HepG2 (cell line): ENCODE measurements at regions not wholly inside any gene's neighbourhood (a gene's known extent, or its start where the extent isn't known, plus 50 kb on each side); places are given as distances from the start of the nearest gene placed in this dataset.

Source experiments
- ATAC-seq: fragments of 200-7000 bp; cut with Tn5 transposase; 3 replicates; pipeline ENCODE4 v1.9.1; 2020; ENCODE audit warnings: mild to moderate bottlenecking, moderate library complexity
- BruUV-seq: library from RNA; stranded (reverse); fragments of 400-500 nt; replicated peaks from 2 replicates; lab custom pipeline; 2021; lab: Mats Ljungman, UMichigan
- CTCF ChIA-PET: fragments of 300-600 bp; formaldehyde crosslinking; extraction: SDS; loops from one replicate; lab custom pipeline; 2021; ENCODE audit warnings: low total read pairs, inconsistent platforms, low intra/inter-chr PET ratio; lab: Yijun Ruan, JAX
- POLR2A ChIA-PET: fragments of 350-600 bp; sonication (Branson Sonifier 250); formaldehyde crosslinking; loops from one replicate; lab custom pipeline; 2020; ENCODE audit warnings: antibody characterized with exemption, inconsistent platforms; lab: Yijun Ruan, JAX
- DNase-seq: peaks from one replicate; pipeline ENCODE4 v3.0.0-alpha.2; 2015; ENCODE audit warnings: low spot score
- FAIRE-seq: peaks from 3 replicates; lab custom pipeline; 2011; peaks lifted over from hg19 to GRCh38; lab: Jason Lieb, UNC
- H2AFZ ChIP-seq: one replicate; pipeline ENCODE4 v1.6.1; 2011; ENCODE audit warnings: low read length, inconsistent platforms
- H3K27ac ChIP-seq: fragments of 300-600 bp; 3 replicates; pipeline ENCODE4 v1.8.0; 2011; ENCODE audit warnings: mixed run types, mild to moderate bottlenecking, mixed read lengths, low read length, inconsistent platforms; ENCODE audit not compliant: insufficient read depth; ENCODE audit errors: extremely low read length
- H3K27me3 ChIP-seq, 2 experiments: fragments of 200-600 bp in 1 of 2; 2 replicates in 1 of 2; 3 replicates in 1 of 2; pipeline versions ENCODE4 v1.6.0 to v1.8.0; 2011; ENCODE audit warnings: low read length in 2 of 2, mild to moderate bottlenecking in 2 of 2, moderate library complexity in 2 of 2, inconsistent platforms in 1 of 2; ENCODE audit not compliant: insufficient read depth in 2 of 2, control insufficient read depth in 1 of 2
- H3K36me3 ChIP-seq, 2 experiments: fragments of 200-600 bp in 1 of 2; replicated peaks in 1 of 2; 2 replicates in 1 of 2; 3 replicates in 1 of 2; pipeline versions ENCODE4 v1.5.1 to v1.8.0; 2011; ENCODE audit warnings: low read length in 2 of 2, inconsistent platforms in 1 of 2; ENCODE audit not compliant: insufficient read depth in 2 of 2, control insufficient read depth in 1 of 2
- H3K4me1 ChIP-seq: 2 replicates; pipeline ENCODE4 v1.5.1; 2012; ENCODE audit warnings: low read length, inconsistent platforms; ENCODE audit not compliant: insufficient read depth
- H3K4me2 ChIP-seq: 2 replicates; pipeline ENCODE4 v1.6.0; 2011; ENCODE audit warnings: low read depth, low read length, inconsistent platforms
- H3K4me3 ChIP-seq, 3 experiments: fragments of 200-600 bp in 1 of 3; sonication (generic), shearing (Covaris generic) in 1 of 3; replicated peaks in 1 of 3; 2 replicates each; pipeline ENCODE4 v1.5.1; 2011 to 2016; ENCODE audit warnings: low read length in 3 of 3, inconsistent platforms in 2 of 3, low read depth in 2 of 3, mild to moderate bottlenecking in 2 of 3, control low read depth in 1 of 3, mixed read lengths in 1 of 3; ENCODE audit not compliant: insufficient read depth in 1 of 3
- H3K79me2 ChIP-seq: one replicate; pipeline ENCODE4 v1.6.1; 2011; ENCODE audit warnings: low read length, inconsistent platforms; ENCODE audit not compliant: insufficient read depth
- H3K9ac ChIP-seq: 2 replicates; pipeline ENCODE4 v1.6.0; 2011; ENCODE audit warnings: mild to moderate bottlenecking, low read depth, low read length, inconsistent platforms; ENCODE audit not compliant: insufficient read depth
- H3K9me3 ChIP-seq: 2 replicates; pipeline ENCODE4 v1.5.1; 2012; ENCODE audit warnings: mild to moderate bottlenecking, low read length
- H4K20me1 ChIP-seq: 2 replicates; pipeline ENCODE4 v1.6.0; 2011; ENCODE audit warnings: inconsistent platforms, mild to moderate bottlenecking, low read length, moderate library complexity; ENCODE audit not compliant: insufficient read depth
- CCDC6 ChIP-seq: sonication (generic); formaldehyde crosslinking; IDR thresholded peaks from 2 replicates; pipeline ENCODE4 v1.8.1; 2022; ENCODE audit warnings: mild to moderate bottlenecking, missing genetic modification reagents, moderate library complexity
- CEBPG ChIP-seq: IDR thresholded peaks from 2 replicates; pipeline ENCODE4 v1.6.1; 2016
- CENPX ChIP-seq: sonication (generic); formaldehyde crosslinking; IDR thresholded peaks from 2 replicates; pipeline ENCODE4 v1.9.0; 2021; ENCODE audit warnings: mild to moderate bottlenecking, missing genetic modification reagents, moderate library complexity
- GABPA ChIP-seq, 2 experiments: IDR thresholded peaks; 2 replicates each; pipeline ENCODE4 v1.6.1; 2011 to 2016; ENCODE audit warnings: low read depth in 2 of 2, low read length in 1 of 2, missing biosample characterization in 1 of 2, missing genetic modification characterization in 1 of 2
- HMGXB4 ChIP-seq, 2 experiments: sonication (generic) in 1 of 2; formaldehyde crosslinking in 1 of 2; IDR thresholded peaks; 2 replicates each; pipeline versions ENCODE4 v1.4.0 to v1.6.1; 2018 to 2020; ENCODE audit warnings: missing genetic modification reagents in 2 of 2, borderline replicate concordance in 1 of 2, low read depth in 1 of 2, mild to moderate bottlenecking in 1 of 2, missing biosample characterization in 1 of 2
- NR1H2 ChIP-seq: sonication (generic); formaldehyde crosslinking; IDR thresholded peaks from 2 replicates; pipeline ENCODE4 v1.8.1; 2022; ENCODE audit warnings: low read depth, missing genetic modification reagents, borderline replicate concordance
- SIX4 ChIP-seq: sonication (generic); formaldehyde crosslinking; IDR thresholded peaks from 2 replicates; pipeline ENCODE4 v1.4.0; 2020; ENCODE audit warnings: missing genetic modification reagents
- SOX13 ChIP-seq, 3 experiments: fragments of 450-650 bp in 1 of 3; sonication (generic) in 1 of 3; formaldehyde crosslinking in 1 of 3; IDR thresholded peaks in 2 of 3; conservative IDR thresholded peaks in 1 of 3; 2 replicates each; pipeline versions ENCODE4 v1.5.0 to v1.6.1; 2016 to 2020; ENCODE audit warnings: antibody characterized with exemption in 1 of 3, mild to moderate bottlenecking in 1 of 3, missing compliant biosample characterization in 1 of 3, missing genetic modification reagents in 1 of 3, moderate library complexity in 1 of 3
- TERF1 ChIP-seq: sonication (generic); formaldehyde crosslinking; IDR thresholded peaks from 2 replicates; pipeline ENCODE4 v1.8.0; 2022; ENCODE audit warnings: mild to moderate bottlenecking, missing genetic modification reagents, moderate library complexity
- THAP11 ChIP-seq: IDR thresholded peaks from 2 replicates; pipeline ENCODE4 v1.6.1; 2016; ENCODE audit warnings: missing biosample characterization, missing genetic modification reagents
- ZNF589 ChIP-seq: sonication (generic); formaldehyde crosslinking; conservative IDR thresholded peaks from 2 replicates; pipeline ENCODE4 v1.8.0; 2022; ENCODE audit warnings: mild to moderate bottlenecking, moderate library complexity, missing genetic modification reagents
- ZNF792 ChIP-seq: IDR thresholded peaks from 2 replicates; pipeline ENCODE4 v1.6.1; 2016
- ZNF850 ChIP-seq: sonication (generic); formaldehyde crosslinking; conservative IDR thresholded peaks from 2 replicates; pipeline ENCODE4 v1.9.0; 2021; ENCODE audit warnings: mild to moderate bottlenecking, missing genetic modification reagents
- WGBS: methylation state at CpG from one replicate; pipeline ENCODE4 v1.1.6; 2017; ENCODE audit warnings: low lambda C conversion rate; 5-methylcytosine and 5-hydroxymethylcytosine counted together
- in situ Hi-C: cut with HindIII; loops from 2 replicates; pipeline ENCODE4 v1.10.0; 2017; ENCODE audit warnings: low pct_unique_long_range_greater_than_20kb; ENCODE audit not compliant: extremely low pct_ligation_motif_present
- intact Hi-C: fragments of 100-400 bp; cut with micrococcal nuclease; formaldehyde crosslinking; loops from one replicate; pipeline ENCODE4 v1.10.0; 2022; ENCODE audit not compliant: unreplicated experiment
- TF ChIP-seq, protein P1 (sequence below): sonication (generic); formaldehyde crosslinking; IDR thresholded peaks from 2 replicates; pipeline ENCODE4 v1.5.0; 2020; ENCODE audit warnings: mild to moderate bottlenecking, missing genetic modification reagents, borderline replicate concordance

- FAIRE-seq: peak; percentile 97
- H3K4me2 ChIP-seq: peak overlapping the region; percentile 98
- H3K79me2 ChIP-seq: no peaks in the 10 kb centered on the region
- no peaks in the 10 kb centered on the region for H3K9me3 ChIP-seq
- H3K27ac ChIP-seq: no peak overlapping the region
- peak; percentile 53 for DNase-seq
- intact Hi-C loops: loop anchor here (5.0 kb wide), 2 partner anchors 138 to 153 kb away; partner anchors contain the start of gene ASAP3
- in situ Hi-C loops: loop anchor here (5.0 kb wide), 1 partner anchor 88 kb away; no protein-coding TSS in a partner anchor
- no TSS peak for BruUV-seq
- ChIA-PET CTCF (interaction anchor here (5.4 kb wide), 1 partner anchor 89 kb away, joined by 137 read pairs; no protein-coding TSS in a partner anchor), POLR2A (interaction anchor here (0.7 to 1.1 kb wide), 5 partner anchors 76 to 91 kb away, joined by 3 to 8 read pairs (median 3); partner anchors contain the start of gene ID3)
- H3K27me3 ChIP-seq: peaks cover 4 to 22% of the 10 kb centered on the region in 2 experiments; a peak in 4 of 5 replicates
- peaks cover 27% of the 10 kb centered on the region for H3K4me1 ChIP-seq
- peak overlapping the region; percentile 93 for H2AFZ ChIP-seq
- peak overlapping the region; percentile 44; the same call in 1 of the 2 replicates for H3K9ac ChIP-seq
- WGBS: 24% methylated on average over 17 of the region's 17 CpGs
- peak; percentile 63 for ATAC-seq
- no peaks in the 10 kb centered on the region for H4K20me1 ChIP-seq
- no peaks in the 10 kb centered on the region for H3K36me3 ChIP-seq
- peak overlapping the region; percentile 47 to 69 (median 67) for H3K4me3 ChIP-seq
- TF ChIP-seq TERF1 (CRISPR knock-in tag) (no peak), GABPA (IDR thresholded peaks at IDR 0.05; ENCODE audit: low read depth, low read length) (no peak), GABPA (CRISPR knock-in tag; IDR thresholded peaks at IDR 0.05; ENCODE audit: low read depth) (no peak), CEBPG (no peak), SOX13 (IDR thresholded peaks at IDR 0.05) (no peak), SOX13 (CRISPR knock-in tag; conservative IDR thresholded peaks at IDR 0.05 in 1 of 2, IDR thresholded peaks at IDR 0.05 in 1 of 2) (no peak), ZNF850 (CRISPR knock-in tag) (no peak), ZNF589 (CRISPR knock-in tag) (no peak), CENPX (CRISPR knock-in tag) (no peak), CCDC6 (CRISPR knock-in tag) (no peak), NR1H2 (CRISPR knock-in tag) (no peak), HMGXB4 (CRISPR knock-in tag; IDR thresholded peaks at IDR 0.05; ENCODE audit: borderline replicate concordance in 1 of 2, low read depth in 1 of 2) (peak in 1 of 2 experiments; percentile 45; a peak in 2 of 4 replicates), SIX4 (no peak), THAP11 (CRISPR knock-in tag) (no peak), ZNF792 (CRISPR knock-in tag) (no peak)
- TF ChIP-seq, protein P1, sequence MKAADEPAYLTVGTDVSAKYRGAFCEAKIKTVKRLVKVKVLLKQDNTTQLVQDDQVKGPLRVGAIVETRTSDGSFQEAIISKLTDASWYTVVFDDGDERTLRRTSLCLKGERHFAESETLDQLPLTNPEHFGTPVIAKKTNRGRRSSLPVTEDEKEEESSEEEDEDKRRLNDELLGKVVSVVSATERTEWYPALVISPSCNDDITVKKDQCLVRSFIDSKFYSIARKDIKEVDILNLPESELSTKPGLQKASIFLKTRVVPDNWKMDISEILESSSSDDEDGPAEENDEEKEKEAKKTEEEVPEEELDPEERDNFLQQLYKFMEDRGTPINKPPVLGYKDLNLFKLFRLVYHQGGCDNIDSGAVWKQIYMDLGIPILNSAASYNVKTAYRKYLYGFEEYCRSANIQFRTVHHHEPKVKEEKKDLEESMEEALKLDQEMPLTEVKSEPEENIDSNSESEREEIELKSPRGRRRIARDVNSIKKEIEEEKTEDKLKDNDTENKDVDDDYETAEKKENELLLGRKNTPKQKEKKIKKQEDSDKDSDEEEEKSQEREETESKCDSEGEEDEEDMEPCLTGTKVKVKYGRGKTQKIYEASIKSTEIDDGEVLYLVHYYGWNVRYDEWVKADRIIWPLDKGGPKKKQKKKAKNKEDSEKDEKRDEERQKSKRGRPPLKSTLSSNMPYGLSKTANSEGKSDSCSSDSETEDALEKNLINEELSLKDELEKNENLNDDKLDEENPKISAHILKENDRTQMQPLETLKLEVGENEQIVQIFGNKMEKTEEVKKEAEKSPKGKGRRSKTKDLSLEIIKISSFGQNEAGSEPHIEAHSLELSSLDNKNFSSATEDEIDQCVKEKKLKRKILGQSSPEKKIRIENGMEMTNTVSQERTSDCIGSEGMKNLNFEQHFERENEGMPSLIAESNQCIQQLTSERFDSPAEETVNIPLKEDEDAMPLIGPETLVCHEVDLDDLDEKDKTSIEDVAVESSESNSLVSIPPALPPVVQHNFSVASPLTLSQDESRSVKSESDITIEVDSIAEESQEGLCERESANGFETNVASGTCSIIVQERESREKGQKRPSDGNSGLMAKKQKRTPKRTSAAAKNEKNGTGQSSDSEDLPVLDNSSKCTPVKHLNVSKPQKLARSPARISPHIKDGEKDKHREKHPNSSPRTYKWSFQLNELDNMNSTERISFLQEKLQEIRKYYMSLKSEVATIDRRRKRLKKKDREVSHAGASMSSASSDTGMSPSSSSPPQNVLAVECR: 0 out of 2 replicates have a peak, but pooled peaks have one; percentile 11
Observed at GRCh38 chr1:23634840-23635651, 56.6 kb upstream of the RPL11 start.
